GM10248 (cell line): ENCODE measurements at regions not wholly inside any gene's neighbourhood (a gene's known extent, or its start where the extent isn't known, plus 50 kb on each side); places are given as distances from the start of the nearest gene placed in this dataset.

Source experiments
- CTCF ChIA-PET: fragments of 300-600 bp; sonication (Branson Sonifier 250); formaldehyde crosslinking; extraction: SDS; loops from one replicate; lab custom pipeline; 2021; ENCODE audit warnings: antibody characterized with exemption; lab: Yijun Ruan, JAX
- POLR2A ChIA-PET: fragments of 350-650 bp; sonication (Branson Sonifier 250); formaldehyde crosslinking; extraction: SDS; loops from one replicate; lab custom pipeline; 2020; ENCODE audit warnings: antibody characterized with exemption; lab: Yijun Ruan, JAX
- DNase-seq: peaks from one replicate; pipeline ENCODE4 v3.0.0; 2012; ENCODE audit errors: extremely low spot score
- CTCF ChIP-seq: IDR thresholded peaks from 2 replicates; pipeline ENCODE4 v1.5.1; 2012; ENCODE audit warnings: mild to moderate bottlenecking, low read depth; ENCODE audit errors: extremely low read depth, missing control alignments, control extremely low read depth

GRCh38 chr4:147056940-147057610 is 111.4 kb upstream of the TTC29 start:
- no peak for TF ChIP-seq CTCF
- no peak for DNase-seq
- POLR2A ChIA-PET: no interaction called here
- CTCF ChIA-PET: interaction anchor here (1.1 kb wide), 1 partner anchor 39 kb away, joined by 3 read pairs; no protein-coding TSS in a partner anchor

GRCh38 chr4:147057611-147058190 is 112.0 kb upstream of the TTC29 start:
- no peak for TF ChIP-seq CTCF
- ChIA-PET CTCF (no interaction called here), POLR2A (no interaction called here)
- DNase-seq: no peak

- no peak for DNase-seq
- TF ChIP-seq CTCF: no peak
- POLR2A ChIA-PET: no interaction called here
- CTCF ChIA-PET: interaction anchor here (2.1 kb wide), 1 partner anchor 14 kb away, joined by 6 read pairs; no protein-coding TSS in a partner anchor
These were observed 113.5 kb upstream of the TTC29 start for GRCh38 chr4:147059064-147059731.

GRCh38 chr4:147060151-147060931 is 114.7 kb upstream of the TTC29 start:
- POLR2A ChIA-PET: no interaction called here
- no peak for DNase-seq
- no peak for TF ChIP-seq CTCF
- CTCF ChIA-PET: interaction anchor here (0.8 to 2.1 kb wide), 7 partner anchors 14 to 1035 kb away, joined by 3 to 6 read pairs (median 3); no protein-coding TSS in a partner anchor

- ChIA-PET CTCF (no interaction called here), POLR2A (no interaction called here)
- no peak for TF ChIP-seq CTCF
- no peak for DNase-seq
These were observed 119.2 kb upstream of the TTC29 start for GRCh38 chr4:147064856-147065255.

- POLR2A ChIA-PET: no interaction called here
- no peak for DNase-seq
- no peak for TF ChIP-seq CTCF
- CTCF ChIA-PET: interaction anchor here (1.2 to 1.6 kb wide), 3 partner anchors 19 to 49 kb away, joined by 3 to 4 read pairs (median 4); no protein-coding TSS in a partner anchor
These were observed 122.9 kb upstream of the TTC29 start for GRCh38 chr4:147068564-147068963.
